ENCODE measurements at regions not wholly inside any gene's neighbourhood (a gene's known extent, or its start where the extent isn't known, plus 50 kb on each side); places are given as distances from the start of the nearest gene placed in this dataset.
A peak's percentile ranks its signal among the peaks of the same experiment; 100 is the strongest.
"Not testable (repeated sequence)": the region's sequence is repeated elsewhere in the genome, so short reads cannot be mapped to it uniquely, and the experiment has no call there.

GRCh38 chr16:21422824-21423223, 144.7 kb upstream of the CRYM start:
- H3K9me3 ChIP-seq (ENCODE audit: insufficient read depth, low read length); H3K36me3 ChIP-seq (ENCODE audit: low read length); H3K27me3 ChIP-seq (ENCODE audit: low read length); H3K4me2 ChIP-seq (ENCODE audit: low read depth, low read length, poor library complexity, severe bottlenecking); H3K27ac ChIP-seq (ENCODE audit: low read depth, low read length); H3K4me3 ChIP-seq (ENCODE audit: insufficient read depth, low read length, poor library complexity, severe bottlenecking); H3K9ac ChIP-seq (ENCODE audit: low read length); H4K20me1 ChIP-seq (ENCODE audit: low read depth, low read length); H3K79me2 ChIP-seq (ENCODE audit: insufficient read depth, low read length); H2AFZ ChIP-seq (ENCODE audit: low read depth, low read length, severe bottlenecking); H3K9me2 ChIP-seq (replicated peaks; ENCODE audit: insufficient read depth, low read length); H3F3A ChIP-seq (ENCODE audit: insufficient read depth): not testable (repeated sequence)

GRCh38 chr16:21404699-21405098, 126.6 kb upstream of the CRYM start:
- H3K36me3 ChIP-seq (ENCODE audit: low read length); H3K27me3 ChIP-seq (ENCODE audit: low read length); H4K20me1 ChIP-seq (ENCODE audit: low read depth, low read length); H3K9ac ChIP-seq (ENCODE audit: low read length); H3K9me3 ChIP-seq (ENCODE audit: insufficient read depth, low read length); H3K4me2 ChIP-seq (ENCODE audit: low read depth, low read length, poor library complexity, severe bottlenecking); H3K27ac ChIP-seq (ENCODE audit: low read depth, low read length); H2AFZ ChIP-seq (ENCODE audit: low read depth, low read length, severe bottlenecking); H3K9me2 ChIP-seq (replicated peaks; ENCODE audit: insufficient read depth, low read length); H3K79me2 ChIP-seq (ENCODE audit: insufficient read depth, low read length); H3K4me3 ChIP-seq (ENCODE audit: insufficient read depth, low read length, poor library complexity, severe bottlenecking); H3F3A ChIP-seq (ENCODE audit: insufficient read depth): not testable (repeated sequence)

- H3K4me2 ChIP-seq (ENCODE audit: low read depth, low read length, poor library complexity, severe bottlenecking) = peak overlapping the region; percentile 13
- H2AFZ ChIP-seq (ENCODE audit: low read depth, low read length, severe bottlenecking); H3K9me2 ChIP-seq (replicated peaks; ENCODE audit: insufficient read depth, low read length); H3K36me3 ChIP-seq (ENCODE audit: low read length); H3K79me2 ChIP-seq (ENCODE audit: insufficient read depth, low read length); H3K27me3 ChIP-seq (ENCODE audit: low read length); H4K20me1 ChIP-seq (ENCODE audit: low read depth, low read length); H3K9me3 ChIP-seq (ENCODE audit: insufficient read depth, low read length); H3F3A ChIP-seq (ENCODE audit: insufficient read depth); H3K9ac ChIP-seq (ENCODE audit: low read length); H3K4me3 ChIP-seq (ENCODE audit: insufficient read depth, low read length, poor library complexity, severe bottlenecking): not testable (repeated sequence)
- peak overlapping the region; percentile 54 for H3K27ac ChIP-seq (ENCODE audit: low read depth, low read length)
Measured at GRCh38 chr16:21397866-21398265, 119.8 kb upstream of the CRYM start.

GRCh38 chr16:21396545-21396944, 118.5 kb upstream of the CRYM start:
- H3K27ac ChIP-seq (ENCODE audit: low read depth, low read length); H3K9me2 ChIP-seq (replicated peaks; ENCODE audit: insufficient read depth, low read length): not testable (repeated sequence)

GRCh38 chr16:21390634-21391033, 112.5 kb upstream of the CRYM start:
- H3F3A ChIP-seq (ENCODE audit: insufficient read depth); H3K27me3 ChIP-seq (ENCODE audit: low read length); H3K36me3 ChIP-seq (ENCODE audit: low read length); H2AFZ ChIP-seq (ENCODE audit: low read depth, low read length, severe bottlenecking); H3K4me3 ChIP-seq (ENCODE audit: insufficient read depth, low read length, poor library complexity, severe bottlenecking); H3K9ac ChIP-seq (ENCODE audit: low read length); H3K27ac ChIP-seq (ENCODE audit: low read depth, low read length); H3K9me2 ChIP-seq (replicated peaks; ENCODE audit: insufficient read depth, low read length); H4K20me1 ChIP-seq (ENCODE audit: low read depth, low read length); H3K4me2 ChIP-seq (ENCODE audit: low read depth, low read length, poor library complexity, severe bottlenecking); H3K9me3 ChIP-seq (ENCODE audit: insufficient read depth, low read length); H3K79me2 ChIP-seq (ENCODE audit: insufficient read depth, low read length): not testable (repeated sequence)

More at GRCh38 chr16:21396545-21396944, 118.5 kb upstream of the CRYM start:
- not testable (repeated sequence) for H3K9ac ChIP-seq (ENCODE audit: low read length); H3F3A ChIP-seq (ENCODE audit: insufficient read depth); H3K4me2 ChIP-seq (ENCODE audit: low read depth, low read length, poor library complexity, severe bottlenecking); H3K9me3 ChIP-seq (ENCODE audit: insufficient read depth, low read length); H4K20me1 ChIP-seq (ENCODE audit: low read depth, low read length); H3K36me3 ChIP-seq (ENCODE audit: low read length); H3K27me3 ChIP-seq (ENCODE audit: low read length); H3K79me2 ChIP-seq (ENCODE audit: insufficient read depth, low read length); H2AFZ ChIP-seq (ENCODE audit: low read depth, low read length, severe bottlenecking); H3K4me3 ChIP-seq (ENCODE audit: insufficient read depth, low read length, poor library complexity, severe bottlenecking)

- not testable (repeated sequence) for H2AFZ ChIP-seq (ENCODE audit: low read depth, low read length, severe bottlenecking); H3K27ac ChIP-seq (ENCODE audit: low read depth, low read length); H3K27me3 ChIP-seq (ENCODE audit: low read length); H3K9ac ChIP-seq (ENCODE audit: low read length); H3K9me3 ChIP-seq (ENCODE audit: insufficient read depth, low read length); H3F3A ChIP-seq (ENCODE audit: insufficient read depth); H3K4me2 ChIP-seq (ENCODE audit: low read depth, low read length, poor library complexity, severe bottlenecking); H3K79me2 ChIP-seq (ENCODE audit: insufficient read depth, low read length); H4K20me1 ChIP-seq (ENCODE audit: low read depth, low read length); H3K4me3 ChIP-seq (ENCODE audit: insufficient read depth, low read length, poor library complexity, severe bottlenecking); H3K9me2 ChIP-seq (replicated peaks; ENCODE audit: insufficient read depth, low read length); H3K36me3 ChIP-seq (ENCODE audit: low read length)
Measured at GRCh38 chr16:21389860-21390259, 111.8 kb upstream of the CRYM start.

GRCh38 chr16:21387757-21388156, 109.7 kb upstream of the CRYM start:
- not testable (repeated sequence) for H4K20me1 ChIP-seq (ENCODE audit: low read depth, low read length); H3K4me2 ChIP-seq (ENCODE audit: low read depth, low read length, poor library complexity, severe bottlenecking); H3K79me2 ChIP-seq (ENCODE audit: insufficient read depth, low read length); H3K27ac ChIP-seq (ENCODE audit: low read depth, low read length); H3K9ac ChIP-seq (ENCODE audit: low read length); H3K36me3 ChIP-seq (ENCODE audit: low read length); H3K9me3 ChIP-seq (ENCODE audit: insufficient read depth, low read length); H3K27me3 ChIP-seq (ENCODE audit: low read length); H3K9me2 ChIP-seq (replicated peaks; ENCODE audit: insufficient read depth, low read length); H3F3A ChIP-seq (ENCODE audit: insufficient read depth); H3K4me3 ChIP-seq (ENCODE audit: insufficient read depth, low read length, poor library complexity, severe bottlenecking); H2AFZ ChIP-seq (ENCODE audit: low read depth, low read length, severe bottlenecking)

- not testable (repeated sequence) for H3K9me2 ChIP-seq (replicated peaks; ENCODE audit: insufficient read depth, low read length); H3K36me3 ChIP-seq (ENCODE audit: low read length); H3K27me3 ChIP-seq (ENCODE audit: low read length); H3K4me3 ChIP-seq (ENCODE audit: insufficient read depth, low read length, poor library complexity, severe bottlenecking); H3K9ac ChIP-seq (ENCODE audit: low read length); H3K4me2 ChIP-seq (ENCODE audit: low read depth, low read length, poor library complexity, severe bottlenecking); H3K9me3 ChIP-seq (ENCODE audit: insufficient read depth, low read length); H3F3A ChIP-seq (ENCODE audit: insufficient read depth); H3K79me2 ChIP-seq (ENCODE audit: insufficient read depth, low read length); H3K27ac ChIP-seq (ENCODE audit: low read depth, low read length); H4K20me1 ChIP-seq (ENCODE audit: low read depth, low read length); H2AFZ ChIP-seq (ENCODE audit: low read depth, low read length, severe bottlenecking)
Measured at GRCh38 chr16:21386201-21386915, 108.3 kb upstream of the CRYM start.
